ENCODE measurements at regions not wholly inside any gene's neighbourhood (a gene's known extent, or its start where the extent isn't known, plus 50 kb on each side); places are given as distances from the start of the nearest gene placed in this dataset.

DNA sequence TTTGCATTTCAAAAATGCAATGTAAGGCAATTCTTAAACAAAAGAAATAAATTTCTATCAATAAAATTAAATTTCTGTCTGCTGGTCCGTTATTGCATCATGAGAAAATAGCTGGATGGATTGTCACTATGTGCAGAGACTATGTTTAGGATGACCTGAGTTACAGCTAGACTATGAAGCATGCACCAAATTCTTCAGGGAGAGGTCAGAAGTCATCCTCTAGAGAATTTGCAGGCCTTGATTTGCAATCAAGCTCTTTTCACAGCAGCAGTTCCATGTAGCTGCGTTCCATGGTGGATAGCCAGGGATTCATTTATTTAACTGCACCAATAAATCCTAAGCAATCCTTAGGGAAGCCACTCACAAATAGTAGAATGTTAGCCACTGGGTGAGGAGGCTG is 253.7 kb downstream of the MSRB3 start:
- no peak for TF ChIP-seq POLR2A (IDR thresholded peaks at IDR 0.05; ENCODE audit: low read depth, low read length)
- TF ChIP-seq MAX (IDR thresholded peaks at IDR 0.05; ENCODE audit: insufficient read depth, insufficient read length), result no peak
- TF ChIP-seq CTCF (IDR thresholded peaks at IDR 0.05; ENCODE audit: extremely low read depth in 1 of 2, insufficient read depth in 1 of 2, low read depth in 1 of 2, low read length in 2 of 2), result no peak
- CTCF ChIA-PET, result interaction anchor here (0.9 to 4.3 kb wide), 4 partner anchors 9 to 218 kb away, joined by 3 to 23 read pairs (median 4); no protein-coding TSS in a partner anchor
- DNase-seq (ENCODE audit: low read depth, low spot score) (no peak), FAIRE-seq (no peak)
- H3K9me3 ChIP-seq (replicated peaks; ENCODE audit: control insufficient read depth, insufficient read depth, low read length), result no peaks in the 10 kb centered on the region
- no peaks in the 10 kb centered on the region for H3K27me3 ChIP-seq (ENCODE audit: control insufficient read depth in 2 of 2, insufficient read depth in 2 of 2, low read length in 2 of 2)
- no peak overlapping the region for H3K4me2 ChIP-seq (ENCODE audit: insufficient read depth, low read length)
- intact Hi-C loops (cut with micrococcal nuclease), result loop anchor here (10.0 kb wide), 2 partner anchors 433 to 637 kb away; no protein-coding TSS in a partner anchor
- H3K4me1 ChIP-seq (ENCODE audit: control insufficient read depth, extremely low read depth, insufficient read depth, low read length), result peaks cover 55% of the 10 kb centered on the region
- dilution Hi-C loops (cut with MboI; ENCODE audit: extremely low pct_ligation_motif_present, low sequenced_read_pairs), result no loop called here
- H3K9ac ChIP-seq (replicated peaks; ENCODE audit: extremely low read depth, insufficient read depth, low read length), result no peak overlapping the region
- H3K4me3 ChIP-seq (replicated peaks in 1 of 3; ENCODE audit: insufficient read depth in 1 of 3, low read depth in 1 of 3, low read length in 3 of 3), result no peak overlapping the region
- H3K27ac ChIP-seq (ENCODE audit: insufficient read depth, low read depth, low read length), result peak overlapping the region; percentile 98
- no peaks in the 10 kb centered on the region for H4K20me1 ChIP-seq (replicated peaks; ENCODE audit: control insufficient read depth, extremely low read depth, insufficient read depth, low read length)
- no TSS peak for BruUV-seq (replicated peaks)
- H3K9me1 ChIP-seq (replicated peaks; ENCODE audit: control insufficient read depth, extremely low read depth, insufficient read depth, low read length), result no peaks in the 10 kb centered on the region
- peak overlapping the region; percentile 71 for H2AFZ ChIP-seq (ENCODE audit: low read depth, low read length)
- H3K36me3 ChIP-seq (ENCODE audit: control insufficient read depth in 2 of 2, extremely low read depth in 1 of 2, insufficient read depth in 2 of 2, low read length in 2 of 2), result no peaks in the 10 kb centered on the region
- POLR2A ChIA-PET, result no interaction called here
- H3K79me2 ChIP-seq (ENCODE audit: control insufficient read depth, insufficient read depth, low read length), result no peaks in the 10 kb centered on the region

DNA sequence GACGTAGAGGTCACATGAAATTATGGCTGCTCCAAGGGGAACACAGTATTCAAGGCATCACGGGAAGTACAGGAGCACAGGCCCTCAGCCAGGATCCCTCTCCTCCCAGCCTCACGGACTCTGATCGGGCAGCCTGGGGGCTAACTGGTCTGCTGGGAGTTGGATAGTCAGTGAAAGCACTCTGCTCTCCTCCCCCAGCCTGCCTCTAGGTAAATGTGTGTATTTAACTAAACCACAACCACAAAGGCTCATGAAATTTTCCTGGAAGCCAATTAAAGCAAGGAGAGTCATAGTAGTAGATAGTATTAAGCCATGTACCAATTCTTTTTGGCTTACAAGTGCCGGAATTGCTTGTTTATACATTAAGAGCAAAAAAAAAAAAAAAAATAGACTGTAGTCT is 254.3 kb downstream of the MSRB3 start:
- DNase-seq (ENCODE audit: low read depth, low spot score) (peak; percentile 17), FAIRE-seq (no peak)
- intact Hi-C loops (cut with micrococcal nuclease) (loop anchor here (1.0 to 10.0 kb wide), 6 partner anchors 9 to 638 kb away; no protein-coding TSS in a partner anchor), dilution Hi-C loops (cut with MboI; ENCODE audit: extremely low pct_ligation_motif_present, low sequenced_read_pairs) (no loop called here)
- peak overlapping the region; percentile 60 for H3K4me2 ChIP-seq (ENCODE audit: insufficient read depth, low read length)
- H3K27me3 ChIP-seq (ENCODE audit: control insufficient read depth in 2 of 2, insufficient read depth in 2 of 2, low read length in 2 of 2), result no peaks in the 10 kb centered on the region
- H3K79me2 ChIP-seq (ENCODE audit: control insufficient read depth, insufficient read depth, low read length), result no peaks in the 10 kb centered on the region
- no peaks in the 10 kb centered on the region for H4K20me1 ChIP-seq (replicated peaks; ENCODE audit: control insufficient read depth, extremely low read depth, insufficient read depth, low read length)
- peak overlapping the region; percentile 77 for H3K9ac ChIP-seq (replicated peaks; ENCODE audit: extremely low read depth, insufficient read depth, low read length)
- H3K4me3 ChIP-seq (replicated peaks in 1 of 3; ENCODE audit: insufficient read depth in 1 of 3, low read depth in 1 of 3, low read length in 3 of 3), result peak overlapping the region in 1 of 3 experiments; percentile 16
- H2AFZ ChIP-seq (ENCODE audit: low read depth, low read length), result peak overlapping the region; percentile 71
- TF ChIP-seq MYC (IDR thresholded peaks at IDR 0.05; ENCODE audit: low read depth, low read length) (no peak), GATA2 (IDR thresholded peaks at IDR 0.05; ENCODE audit: insufficient read depth, insufficient read length, low read depth, low read length) (no peak), POLR2A (IDR thresholded peaks at IDR 0.05; ENCODE audit: low read depth, low read length) (no peak), JUN (IDR thresholded peaks at IDR 0.05; ENCODE audit: borderline replicate concordance, insufficient read depth, insufficient read length, low read depth) (no peak), MAX (IDR thresholded peaks at IDR 0.05; ENCODE audit: insufficient read depth, insufficient read length) (no peak), FOS (IDR thresholded peaks at IDR 0.05; ENCODE audit: borderline replicate concordance, insufficient read depth, low read length) (no peak), CTCF (IDR thresholded peaks at IDR 0.05; ENCODE audit: extremely low read depth in 1 of 2, insufficient read depth in 1 of 2, low read depth in 1 of 2, low read length in 2 of 2) (no peak), EZH2 (IDR thresholded peaks at IDR 0.05; ENCODE audit: borderline replicate concordance, low read depth, low read length, severe bottlenecking) (no peak), POLR2AphosphoS5 (IDR thresholded peaks at IDR 0.05; ENCODE audit: insufficient read depth, low read depth, low read length) (no peak)
- POLR2A ChIA-PET, result interaction anchor here (0.7 to 1.0 kb wide), 2 partner anchors 101 to 379 kb away, joined by 3 to 7 read pairs; no protein-coding TSS in a partner anchor
- H3K9me1 ChIP-seq (replicated peaks; ENCODE audit: control insufficient read depth, extremely low read depth, insufficient read depth, low read length), result no peaks in the 10 kb centered on the region
- CTCF ChIA-PET, result interaction anchor here (0.9 to 4.3 kb wide), 7 partner anchors 9 to 226 kb away, joined by 3 to 23 read pairs (median 5); no protein-coding TSS in a partner anchor
- peak overlapping the region; percentile 98 for H3K27ac ChIP-seq (ENCODE audit: insufficient read depth, low read depth, low read length)
- H3K36me3 ChIP-seq (ENCODE audit: control insufficient read depth in 2 of 2, extremely low read depth in 1 of 2, insufficient read depth in 2 of 2, low read length in 2 of 2), result no peaks in the 10 kb centered on the region
- peaks cover 61% of the 10 kb centered on the region for H3K4me1 ChIP-seq (ENCODE audit: control insufficient read depth, extremely low read depth, insufficient read depth, low read length)
- H3K9me3 ChIP-seq (replicated peaks; ENCODE audit: control insufficient read depth, insufficient read depth, low read length), result no peaks in the 10 kb centered on the region
- no TSS peak for BruUV-seq (replicated peaks)
